GM13976 (cell line): ENCODE measurements at regions not wholly inside any gene's neighbourhood (a gene's known extent, or its start where the extent isn't known, plus 50 kb on each side); places are given as distances from the start of the nearest gene placed in this dataset.

ENCODE experiments used
- DNase-seq: peaks from one replicate; pipeline ENCODE4 v3.0.0; 2012; ENCODE audit warnings: low spot score
- in situ Hi-C: fragments of 300-500 bp; cut with MboI; formaldehyde crosslinking; loops from one replicate; pipeline ENCODE4 v1.12.0; 2022; ENCODE audit warnings: low sequenced_read_pairs, mixed read lengths, inconsistent platforms; ENCODE audit not compliant: unreplicated experiment
- TF ChIP-seq, protein P1 (sequence below): IDR thresholded peaks from 2 replicates; pipeline ENCODE4 v1.5.1; 2012; ENCODE audit warnings: borderline replicate concordance, mild to moderate bottlenecking; ENCODE audit not compliant: insufficient read depth; ENCODE audit errors: extremely low read depth, missing control alignments, control extremely low read depth

DNA sequence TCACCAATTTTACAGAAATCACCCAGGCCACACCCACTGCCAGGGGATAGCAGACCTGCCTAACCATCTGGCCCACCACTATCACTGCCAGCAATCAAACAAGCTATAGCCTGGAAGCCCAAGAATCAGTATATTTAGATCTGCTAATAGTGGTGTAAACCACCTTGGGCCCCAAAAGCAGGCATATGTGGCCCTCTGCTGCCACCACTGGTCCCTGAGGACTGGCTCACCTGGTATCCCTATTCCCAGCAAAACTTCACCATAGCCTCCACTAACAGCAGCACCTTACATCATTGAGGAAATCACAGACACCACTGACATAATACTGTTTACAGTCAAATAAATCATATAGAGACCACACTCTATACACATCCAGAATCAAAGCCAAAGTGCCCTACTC is 880.4 kb upstream of the MAN1A1 start:
- no peak for DNase-seq
- TF ChIP-seq, protein P1, sequence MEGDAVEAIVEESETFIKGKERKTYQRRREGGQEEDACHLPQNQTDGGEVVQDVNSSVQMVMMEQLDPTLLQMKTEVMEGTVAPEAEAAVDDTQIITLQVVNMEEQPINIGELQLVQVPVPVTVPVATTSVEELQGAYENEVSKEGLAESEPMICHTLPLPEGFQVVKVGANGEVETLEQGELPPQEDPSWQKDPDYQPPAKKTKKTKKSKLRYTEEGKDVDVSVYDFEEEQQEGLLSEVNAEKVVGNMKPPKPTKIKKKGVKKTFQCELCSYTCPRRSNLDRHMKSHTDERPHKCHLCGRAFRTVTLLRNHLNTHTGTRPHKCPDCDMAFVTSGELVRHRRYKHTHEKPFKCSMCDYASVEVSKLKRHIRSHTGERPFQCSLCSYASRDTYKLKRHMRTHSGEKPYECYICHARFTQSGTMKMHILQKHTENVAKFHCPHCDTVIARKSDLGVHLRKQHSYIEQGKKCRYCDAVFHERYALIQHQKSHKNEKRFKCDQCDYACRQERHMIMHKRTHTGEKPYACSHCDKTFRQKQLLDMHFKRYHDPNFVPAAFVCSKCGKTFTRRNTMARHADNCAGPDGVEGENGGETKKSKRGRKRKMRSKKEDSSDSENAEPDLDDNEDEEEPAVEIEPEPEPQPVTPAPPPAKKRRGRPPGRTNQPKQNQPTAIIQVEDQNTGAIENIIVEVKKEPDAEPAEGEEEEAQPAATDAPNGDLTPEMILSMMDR: no peak
- in situ Hi-C loops: no loop called here

DNA sequence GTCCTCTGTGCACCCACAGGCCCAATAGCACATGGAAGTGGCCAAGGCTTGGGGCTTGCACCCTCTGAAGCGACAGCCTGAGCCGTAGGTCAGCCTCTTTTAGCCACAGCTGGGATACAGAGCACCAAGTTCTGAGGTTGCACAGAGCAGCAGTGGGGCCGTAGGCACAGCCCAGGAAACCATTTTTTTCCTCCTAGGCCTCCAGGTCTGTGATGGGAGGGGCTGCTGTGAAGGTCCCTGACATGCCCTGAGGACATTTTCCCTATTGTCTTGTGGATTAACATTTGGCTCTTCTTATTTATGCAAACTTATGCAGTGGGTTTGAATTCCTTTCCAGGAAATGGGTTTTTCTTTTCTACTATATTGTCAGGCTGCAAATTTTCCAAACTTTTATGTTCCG is 878.7 kb upstream of the MAN1A1 start:
- in situ Hi-C loops: no loop called here
- DNase-seq: no peak
- TF ChIP-seq, protein P1: no peak

DNA sequence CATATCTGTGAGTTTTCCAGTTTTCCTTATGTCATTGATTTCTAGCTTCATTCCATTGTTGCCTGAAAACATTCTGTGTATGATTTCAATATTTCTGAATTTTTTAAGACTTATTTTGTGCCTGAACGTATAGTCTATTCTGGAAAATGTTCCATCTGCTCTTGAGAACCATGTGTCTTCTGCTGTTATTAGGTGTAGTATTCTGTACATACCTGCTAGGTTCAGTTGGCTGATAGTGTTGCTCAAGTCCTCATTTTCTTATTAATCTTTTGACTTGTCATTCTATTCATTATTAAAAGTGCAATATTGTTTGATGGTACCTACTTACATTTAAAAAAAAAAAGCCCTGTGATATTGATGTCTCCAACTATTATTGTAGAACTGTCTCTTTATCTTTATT is 869.8 kb upstream of the MAN1A1 start:
- in situ Hi-C loops: no loop called here
- TF ChIP-seq, protein P1: no peak
- no peak for DNase-seq

DNA sequence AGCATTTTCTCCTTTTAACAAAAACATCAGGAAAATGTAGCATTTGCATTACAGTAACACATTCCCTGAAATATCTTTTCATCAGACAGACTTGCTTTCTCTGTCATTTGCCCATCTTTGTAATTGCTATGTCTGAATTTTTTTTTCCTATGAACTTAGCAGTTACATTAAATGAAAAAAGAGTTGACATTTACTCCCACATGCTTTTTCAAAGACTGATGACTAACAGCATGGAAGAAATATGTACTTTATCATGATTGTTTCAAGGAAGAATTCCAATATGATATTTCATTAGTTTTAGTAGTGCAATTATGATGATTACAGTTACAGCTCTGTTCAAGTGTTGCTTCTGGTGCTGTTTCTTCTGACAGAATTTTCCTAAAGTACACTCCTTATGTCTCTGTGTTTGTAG is 864.5 kb upstream of the MAN1A1 start:
- no peak for DNase-seq
- in situ Hi-C loops: no loop called here
- TF ChIP-seq, protein P1: no peak

DNA sequence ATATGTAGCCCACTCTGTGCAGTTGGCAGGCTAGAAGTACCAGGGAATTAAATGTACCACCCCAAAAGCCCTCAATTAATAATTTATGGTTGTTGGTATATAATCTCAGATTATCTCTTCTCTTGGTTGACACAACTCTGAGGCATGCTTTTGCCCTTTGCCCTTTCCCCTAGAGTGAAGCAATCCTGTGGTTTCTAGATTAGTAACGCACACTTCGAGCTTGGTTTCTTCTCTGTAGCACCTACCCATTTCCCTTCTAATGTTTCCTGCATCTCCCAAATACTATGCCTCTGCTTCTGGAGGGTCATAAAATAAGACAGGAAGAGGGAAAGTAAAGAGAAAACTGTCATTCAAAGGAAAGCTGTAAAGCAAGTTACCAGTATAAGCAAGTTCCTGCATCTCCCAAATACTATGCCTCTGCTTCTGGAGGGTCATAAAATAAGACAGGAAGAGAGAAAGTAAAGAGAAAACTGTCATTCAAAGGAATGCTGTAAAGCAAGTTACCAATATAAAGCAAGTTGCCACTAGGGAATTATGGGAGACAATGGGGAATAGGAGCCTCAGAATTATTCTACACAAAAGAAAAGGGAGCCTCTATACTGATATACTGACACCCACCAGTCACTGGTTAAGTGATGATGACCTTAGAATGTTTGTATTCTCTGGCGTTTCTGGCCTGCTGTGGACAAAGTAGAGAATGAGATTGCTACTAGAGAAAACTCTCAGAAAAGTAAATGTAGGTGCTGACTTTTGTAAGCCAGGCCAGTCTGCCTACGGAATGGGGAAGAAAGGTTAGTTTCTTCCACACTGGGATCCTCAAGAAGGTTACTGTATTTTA is 862.6 kb upstream of the MAN1A1 start:
- no peak for DNase-seq
- in situ Hi-C loops: no loop called here
- TF ChIP-seq, protein P1: no peak

DNA sequence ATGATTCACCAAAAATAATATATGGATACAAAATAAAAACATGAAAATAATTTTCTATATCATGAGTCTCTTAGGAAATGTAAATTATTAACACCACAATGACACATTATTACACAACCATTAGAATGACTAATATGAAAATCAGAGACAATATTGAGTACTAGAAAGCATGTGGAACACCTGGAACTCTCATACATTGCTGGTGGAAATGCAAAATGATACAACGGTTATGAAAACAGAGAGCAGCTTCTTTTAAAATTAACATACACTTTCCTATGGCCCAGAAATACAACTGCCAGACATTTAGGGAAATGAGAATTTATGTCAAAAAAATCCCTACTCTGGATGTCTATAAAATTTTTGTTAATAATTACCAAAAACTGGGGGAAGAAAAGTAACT is 853.3 kb upstream of the MAN1A1 start:
- DNase-seq: no peak
- TF ChIP-seq, protein P1: no peak
- in situ Hi-C loops: no loop called here
